GM12874 (cell line): ENCODE measurements at regions not wholly inside any gene's neighbourhood (a gene's known extent, or its start where the extent isn't known, plus 50 kb on each side); places are given as distances from the start of the nearest gene placed in this dataset.

ENCODE experiments used
- CTCF ChIP-seq: IDR thresholded peaks from 2 replicates; pipeline ENCODE4 v1.5.1; 2011; ENCODE audit warnings: low read depth, mild to moderate bottlenecking, control low read depth, low read length, moderate library complexity; ENCODE audit not compliant: insufficient read depth

GRCh38 chr6:74249658-74250057 is 553.7 kb downstream of the CD109 start:
- no peak for TF ChIP-seq CTCF

- TF ChIP-seq CTCF, result no peak
Observed at GRCh38 chr6:74248966-74249365, 553.0 kb downstream of the CD109 start.

GRCh38 chr6:74222768-74223333 is 526.8 kb downstream of the CD109 start:
- TF ChIP-seq CTCF, result no peak

GRCh38 chr6:74213995-74214394 is 518.0 kb downstream of the CD109 start:
- TF ChIP-seq CTCF, result no peak

GRCh38 chr6:74208239-74208638 is 512.2 kb downstream of the CD109 start:
- no peak for TF ChIP-seq CTCF

GRCh38 chr6:74199215-74199915 is 503.4 kb downstream of the CD109 start:
- no peak for TF ChIP-seq CTCF

- no peak for TF ChIP-seq CTCF
Observed at GRCh38 chr6:74197310-74197709, 501.3 kb downstream of the CD109 start.
